GM12864 (cell line): ENCODE measurements at regions not wholly inside any gene's neighbourhood (a gene's known extent, or its start where the extent isn't known, plus 50 kb on each side); places are given as distances from the start of the nearest gene placed in this dataset.

ENCODE experiments used
- DNase-seq: peaks from one replicate; pipeline ENCODE4 v3.0.0-alpha.2; 2011; ENCODE audit warnings: low read depth
- H3K4me3 ChIP-seq: 2 replicates; pipeline ENCODE4 v1.5.1; 2011; ENCODE audit warnings: mild to moderate bottlenecking, low read depth, low read length, control low read depth
- CTCF ChIP-seq: IDR thresholded peaks from 2 replicates; pipeline ENCODE4 v1.5.1; 2011; ENCODE audit warnings: low read depth, mild to moderate bottlenecking, moderate library complexity, low read length, control low read depth, inconsistent platforms; ENCODE audit errors: missing control alignments

GRCh38 chr20:12198281-12198680 lies 280.6 kb downstream of the BTBD3 start:
- no peak for DNase-seq
- no peak for TF ChIP-seq CTCF
- no peak overlapping the region for H3K4me3 ChIP-seq

- no peak for DNase-seq
- H3K4me3 ChIP-seq = no peak overlapping the region
- TF ChIP-seq CTCF = no peak
These were observed 282.0 kb downstream of the BTBD3 start for GRCh38 chr20:12199703-12200102.

- no peak for TF ChIP-seq CTCF
- H3K4me3 ChIP-seq = no peak overlapping the region
- no peak for DNase-seq
These were observed 283.7 kb downstream of the BTBD3 start for GRCh38 chr20:12201289-12201991.

GRCh38 chr20:12203399-12203798 lies 285.7 kb downstream of the BTBD3 start:
- DNase-seq = no peak
- TF ChIP-seq CTCF = no peak
- H3K4me3 ChIP-seq = no peak overlapping the region

GRCh38 chr20:12203981-12204380 lies 286.3 kb downstream of the BTBD3 start:
- TF ChIP-seq CTCF = no peak
- no peak overlapping the region for H3K4me3 ChIP-seq
- no peak for DNase-seq

- no peak for DNase-seq
These were observed 290.2 kb downstream of the BTBD3 start for GRCh38 chr20:12207875-12208274.

More at GRCh38 chr20:12207875-12208274, 290.2 kb downstream of the BTBD3 start:
- TF ChIP-seq CTCF = peak; percentile 28
- no peak overlapping the region for H3K4me3 ChIP-seq
